ENCODE measurements at regions not wholly inside any gene's neighbourhood (a gene's known extent, or its start where the extent isn't known, plus 50 kb on each side); places are given as distances from the start of the nearest gene placed in this dataset.

GRCh38 chr1:208562151-208562960 lies 318.2 kb upstream of the PLXNA2 start:
- TF ChIP-seq POLR2AphosphoS5 (IDR thresholded peaks at IDR 0.05) (no peak), MXI1 (conservative IDR thresholded peaks at IDR 0.05; ENCODE audit: poor library complexity, severe bottlenecking) (no peak), SMC3 (conservative IDR thresholded peaks at IDR 0.05; ENCODE audit: poor library complexity) (no peak), RAD21 (conservative IDR thresholded peaks at IDR 0.05) (no peak), CTCF (IDR thresholded peaks at IDR 0.05; ENCODE audit: poor library complexity, severe bottlenecking) (no peak), TAF1 (IDR thresholded peaks at IDR 0.05; ENCODE audit: low read depth) (no peak), EP300 (conservative IDR thresholded peaks at IDR 0.05; ENCODE audit: poor library complexity, severe bottlenecking) (no peak), EZH2 (IDR thresholded peaks at IDR 0.05; ENCODE audit: borderline replicate concordance, insufficient read depth, low read length, poor library complexity, severe bottlenecking) (no peak)
- TF ChIP-seq, protein P1, sequence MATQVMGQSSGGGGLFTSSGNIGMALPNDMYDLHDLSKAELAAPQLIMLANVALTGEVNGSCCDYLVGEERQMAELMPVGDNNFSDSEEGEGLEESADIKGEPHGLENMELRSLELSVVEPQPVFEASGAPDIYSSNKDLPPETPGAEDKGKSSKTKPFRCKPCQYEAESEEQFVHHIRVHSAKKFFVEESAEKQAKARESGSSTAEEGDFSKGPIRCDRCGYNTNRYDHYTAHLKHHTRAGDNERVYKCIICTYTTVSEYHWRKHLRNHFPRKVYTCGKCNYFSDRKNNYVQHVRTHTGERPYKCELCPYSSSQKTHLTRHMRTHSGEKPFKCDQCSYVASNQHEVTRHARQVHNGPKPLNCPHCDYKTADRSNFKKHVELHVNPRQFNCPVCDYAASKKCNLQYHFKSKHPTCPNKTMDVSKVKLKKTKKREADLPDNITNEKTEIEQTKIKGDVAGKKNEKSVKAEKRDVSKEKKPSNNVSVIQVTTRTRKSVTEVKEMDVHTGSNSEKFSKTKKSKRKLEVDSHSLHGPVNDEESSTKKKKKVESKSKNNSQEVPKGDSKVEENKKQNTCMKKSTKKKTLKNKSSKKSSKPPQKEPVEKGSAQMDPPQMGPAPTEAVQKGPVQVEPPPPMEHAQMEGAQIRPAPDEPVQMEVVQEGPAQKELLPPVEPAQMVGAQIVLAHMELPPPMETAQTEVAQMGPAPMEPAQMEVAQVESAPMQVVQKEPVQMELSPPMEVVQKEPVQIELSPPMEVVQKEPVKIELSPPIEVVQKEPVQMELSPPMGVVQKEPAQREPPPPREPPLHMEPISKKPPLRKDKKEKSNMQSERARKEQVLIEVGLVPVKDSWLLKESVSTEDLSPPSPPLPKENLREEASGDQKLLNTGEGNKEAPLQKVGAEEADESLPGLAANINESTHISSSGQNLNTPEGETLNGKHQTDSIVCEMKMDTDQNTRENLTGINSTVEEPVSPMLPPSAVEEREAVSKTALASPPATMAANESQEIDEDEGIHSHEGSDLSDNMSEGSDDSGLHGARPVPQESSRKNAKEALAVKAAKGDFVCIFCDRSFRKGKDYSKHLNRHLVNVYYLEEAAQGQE (IDR thresholded peaks at IDR 0.05; ENCODE audit: borderline replicate concordance): no peak
- no peaks in the 10 kb centered on the region for H3K36me3 ChIP-seq (ENCODE audit: insufficient read depth, low read length)
- no peak overlapping the region for H3K27ac ChIP-seq (ENCODE audit: low read length)
- H3K9ac ChIP-seq (ENCODE audit: low read length): no peak overlapping the region
- H3K4me2 ChIP-seq (ENCODE audit: low read length): no peak overlapping the region
- H3K9me2 ChIP-seq (ENCODE audit: insufficient read depth, low read length): no peaks in the 10 kb centered on the region
- H3K9me3 ChIP-seq (ENCODE audit: low read length): no peaks in the 10 kb centered on the region
- H3K79me2 ChIP-seq (replicated peaks; ENCODE audit: insufficient read depth, low read length): no peaks in the 10 kb centered on the region
- no peaks in the 10 kb centered on the region for H3K27me3 ChIP-seq (ENCODE audit: insufficient read depth, low read depth, low read length)
- no peak overlapping the region for H3K4me3 ChIP-seq (ENCODE audit: low read length)
- no peaks in the 10 kb centered on the region for H4K20me1 ChIP-seq (ENCODE audit: insufficient read depth)
- no peak overlapping the region for H2AFZ ChIP-seq (ENCODE audit: low read depth, low read length)
- no peaks in the 10 kb centered on the region for H3F3A ChIP-seq (ENCODE audit: insufficient read depth, low read length, poor library complexity, severe bottlenecking)

DNA sequence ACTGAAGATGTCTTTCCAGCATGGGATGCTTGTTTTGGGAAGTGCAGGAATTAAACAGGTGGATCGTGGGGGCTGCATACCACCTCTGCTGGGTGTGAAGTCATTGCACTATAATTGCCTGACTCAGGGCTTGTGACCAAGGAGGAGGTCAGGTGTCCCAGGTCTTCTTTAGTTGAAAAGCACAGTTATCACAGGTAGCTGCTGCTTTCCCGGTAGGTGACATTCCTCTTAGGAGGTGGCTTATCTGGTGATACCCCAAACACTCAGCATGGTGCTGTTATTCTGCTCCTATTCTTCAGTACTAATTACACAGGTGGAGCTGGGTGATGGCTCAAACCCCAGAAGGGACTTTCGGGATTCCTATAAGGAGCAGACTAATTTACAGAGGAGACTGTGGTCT lies 320.3 kb upstream of the PLXNA2 start:
- no peaks in the 10 kb centered on the region for H3K9me3 ChIP-seq (ENCODE audit: low read length)
- H3K9me2 ChIP-seq (ENCODE audit: insufficient read depth, low read length): no peaks in the 10 kb centered on the region
- H3K27ac ChIP-seq (ENCODE audit: low read length): no peak overlapping the region
- no peaks in the 10 kb centered on the region for H4K20me1 ChIP-seq (ENCODE audit: insufficient read depth)
- no peaks in the 10 kb centered on the region for H3K36me3 ChIP-seq (ENCODE audit: insufficient read depth, low read length)
- H3F3A ChIP-seq (ENCODE audit: insufficient read depth, low read length, poor library complexity, severe bottlenecking): no peaks in the 10 kb centered on the region
- H3K4me3 ChIP-seq (ENCODE audit: low read length): no peak overlapping the region
- no peak overlapping the region for H3K9ac ChIP-seq (ENCODE audit: low read length)
- no peak overlapping the region for H2AFZ ChIP-seq (ENCODE audit: low read depth, low read length)
- H3K79me2 ChIP-seq (replicated peaks; ENCODE audit: insufficient read depth, low read length): no peaks in the 10 kb centered on the region
- H3K4me2 ChIP-seq (ENCODE audit: low read length): no peak overlapping the region
- no peaks in the 10 kb centered on the region for H3K27me3 ChIP-seq (ENCODE audit: insufficient read depth, low read depth, low read length)
- TF ChIP-seq EP300 (conservative IDR thresholded peaks at IDR 0.05; ENCODE audit: poor library complexity, severe bottlenecking): no peak
- no peak for TF ChIP-seq POLR2AphosphoS5 (IDR thresholded peaks at IDR 0.05)
- TF ChIP-seq CTCF (IDR thresholded peaks at IDR 0.05; ENCODE audit: poor library complexity, severe bottlenecking): no peak
- no peak for TF ChIP-seq TAF1 (IDR thresholded peaks at IDR 0.05; ENCODE audit: low read depth)
- no peak for TF ChIP-seq EZH2 (IDR thresholded peaks at IDR 0.05; ENCODE audit: borderline replicate concordance, insufficient read depth, low read length, poor library complexity, severe bottlenecking)
- TF ChIP-seq MXI1 (conservative IDR thresholded peaks at IDR 0.05; ENCODE audit: poor library complexity, severe bottlenecking): no peak
- no peak for TF ChIP-seq SMC3 (conservative IDR thresholded peaks at IDR 0.05; ENCODE audit: poor library complexity)
- TF ChIP-seq, protein P1 (IDR thresholded peaks at IDR 0.05; ENCODE audit: borderline replicate concordance): no peak
- TF ChIP-seq RAD21 (conservative IDR thresholded peaks at IDR 0.05): no peak
